Kidney (tissue), 13 donors: ENCODE measurements at regions not wholly inside any gene's neighbourhood (a gene's known extent, or its start where the extent isn't known, plus 50 kb on each side); places are given as distances from the start of the nearest gene placed in this dataset.
A peak's percentile ranks its signal among the peaks of the same experiment; 100 is the strongest.

Experiments used
- DNase-seq, 5 donors: peaks; one replicate each; pipeline ENCODE4 v3.0.0-alpha.2; 2013 to 2020
- FAIRE-seq: peaks from 2 replicates; lab custom pipeline; 2012; peaks lifted over from hg19 to GRCh38; lab: Jason Lieb, UNC
- H3K27ac ChIP-seq, 2 donors: one replicate each; pipeline ENCODE4 v1.7.0; 2013; ENCODE audit warnings: low read depth in 2 of 2, low read length in 2 of 2, inconsistent platforms in 1 of 2
- H3K27me3 ChIP-seq: one replicate; pipeline ENCODE4 v1.7.1; 2013; ENCODE audit warnings: low read length, inconsistent platforms; ENCODE audit not compliant: control insufficient read depth, insufficient read depth
- H3K36me3 ChIP-seq, 3 donors: one replicate each; pipeline versions ENCODE4 v1.7.0 to v1.7.1; 2013; ENCODE audit warnings: low read length in 3 of 3, control low read depth in 1 of 3, inconsistent platforms in 1 of 3; ENCODE audit not compliant: insufficient read depth in 3 of 3, control insufficient read depth in 2 of 3
- H3K4me1 ChIP-seq, 3 donors: one replicate each; pipeline versions ENCODE4 v1.7.0 to v1.7.1; 2013; ENCODE audit warnings: low read length in 3 of 3, inconsistent platforms in 1 of 3, low read depth in 1 of 3; ENCODE audit not compliant: control insufficient read depth in 2 of 3, insufficient read depth in 2 of 3
- H3K4me3 ChIP-seq, 3 donors: one replicate each; pipeline versions ENCODE4 v1.7.0 to v1.8.1; 2013; ENCODE audit warnings: low read length in 3 of 3, control low read depth in 1 of 3, inconsistent platforms in 1 of 3
- H3K9ac ChIP-seq, 3 donors: one replicate each; pipeline versions ENCODE4 v1.7.0 to v1.7.1; 2013; ENCODE audit warnings: low read length in 3 of 3, control low read depth in 1 of 3, inconsistent platforms in 1 of 3
- H3K9me3 ChIP-seq, 3 donors: one replicate each; pipeline versions ENCODE4 v1.7.0 to v1.7.1; 2013; ENCODE audit warnings: low read length in 3 of 3, control low read depth in 1 of 3, inconsistent platforms in 1 of 3; ENCODE audit not compliant: control insufficient read depth in 2 of 3, insufficient read depth in 1 of 3
- CTCF ChIP-seq: IDR thresholded peaks from 3 replicates; pipeline ENCODE4 v1.5.1; 2012; ENCODE audit warnings: mild to moderate bottlenecking, moderate library complexity, borderline replicate concordance; ENCODE audit not compliant: insufficient read depth; ENCODE audit errors: extremely low read depth
- intact Hi-C: fragments of 100-400 bp; cut with DNase I; formaldehyde crosslinking; loops from one replicate; pipeline ENCODE4 v1.11.1; 2022
- donor health status: control.
- donor health status: control.
- donor health status: control.
- donor health status: control.
- donor health status: control.
- donor health status: DM: yes; HTN: yes; CAD: no.
- donor health status: Normal renal cell carcinoma (clear cell type).

GRCh38 chr9:626596-626995 is 214.9 kb upstream of the DMRT1 start:
- no peaks in the 10 kb centered on the region for H3K36me3 ChIP-seq
- no peak overlapping the region for H3K9ac ChIP-seq
- no peak overlapping the region for H3K4me3 ChIP-seq
- no peaks in the 10 kb centered on the region for H3K9me3 ChIP-seq
- intact Hi-C loops = no loop called here
- H3K4me1 ChIP-seq = peaks cover 0 to 7% (median 2%) of the 10 kb centered on the region in 3 donors
- FAIRE-seq = no peak
- no peak for TF ChIP-seq CTCF
- peak in 2 of 5 donors; percentile 32 to 52 for DNase-seq
- no peak overlapping the region for H3K27ac ChIP-seq
- H3K27me3 ChIP-seq = no peaks in the 10 kb centered on the region

GRCh38 chr9:627336-627970 is 214.0 kb upstream of the DMRT1 start:
- peaks cover 0 to 5% (median 2%) of the 10 kb centered on the region in 3 donors for H3K4me1 ChIP-seq
- FAIRE-seq = no peak
- peak in 1 of 5 donors; percentile 54 for DNase-seq
- intact Hi-C loops = no loop called here
- H3K4me3 ChIP-seq = no peak overlapping the region
- H3K9ac ChIP-seq = no peak overlapping the region
- H3K27ac ChIP-seq = no peak overlapping the region
- H3K9me3 ChIP-seq = no peaks in the 10 kb centered on the region
- TF ChIP-seq CTCF = no peak
- H3K36me3 ChIP-seq = no peaks in the 10 kb centered on the region
- H3K27me3 ChIP-seq = no peaks in the 10 kb centered on the region

DNA sequence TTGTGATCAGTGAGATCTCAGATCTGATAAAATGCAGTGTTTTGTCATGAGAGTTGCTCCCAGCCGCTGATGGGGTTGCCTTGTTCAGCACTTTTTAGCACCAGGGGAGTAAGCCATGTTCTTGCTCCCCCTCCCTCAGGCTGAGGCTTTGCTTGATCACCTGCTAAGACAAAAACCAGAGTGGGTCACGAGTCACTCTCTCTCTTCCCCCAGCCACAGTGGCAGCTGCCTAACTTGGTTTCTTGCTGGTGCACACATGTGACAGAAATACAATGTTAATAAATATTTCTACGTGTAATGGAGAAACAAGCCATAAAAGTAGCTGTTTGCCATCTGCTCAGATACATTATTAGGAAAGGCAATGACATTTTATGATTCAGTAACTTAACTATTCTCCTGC is 212.4 kb upstream of the DMRT1 start:
- Histone ChIP-seq H3K4me1 (peaks cover 0 to 5% (median 2%) of the 10 kb centered on the region in 3 donors), H3K9me3 (no peaks in the 10 kb centered on the region), H3K36me3 (no peaks in the 10 kb centered on the region), H3K9ac (no peak overlapping the region), H3K27me3 (no peaks in the 10 kb centered on the region), H3K27ac (no peak overlapping the region), H3K4me3 (no peak overlapping the region)
- TF ChIP-seq CTCF = no peak
- intact Hi-C loops = no loop called here
- FAIRE-seq (no peak), DNase-seq (peak in 3 of 5 donors; percentile 20 to 38 (median 32))

DNA sequence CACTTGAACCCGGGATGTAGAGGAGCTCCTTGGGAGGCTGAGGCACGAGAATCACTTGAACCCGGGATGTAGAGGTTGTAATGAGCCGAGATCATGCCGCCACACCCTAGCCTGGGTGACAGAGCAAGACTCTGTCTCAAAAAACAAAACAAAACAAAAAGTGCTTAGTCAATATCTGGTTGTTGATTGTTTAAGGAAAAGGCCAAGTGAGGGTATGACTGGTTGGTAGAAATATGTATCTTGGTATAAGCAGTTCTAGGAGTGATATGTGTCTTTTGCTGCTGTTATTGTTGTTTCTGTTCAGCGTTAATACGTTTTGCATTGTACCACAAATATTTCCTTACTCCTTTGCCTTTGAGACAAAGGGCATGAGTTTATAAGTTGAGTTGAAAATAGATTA is 210.7 kb upstream of the DMRT1 start:
- Histone ChIP-seq H3K9me3 (no peaks in the 10 kb centered on the region), H3K4me3 (no peak overlapping the region), H3K9ac (no peak overlapping the region), H3K36me3 (no peaks in the 10 kb centered on the region), H3K4me1 (peaks cover 0 to 5% (median 2%) of the 10 kb centered on the region in 3 donors), H3K27me3 (no peaks in the 10 kb centered on the region), H3K27ac (no peak overlapping the region)
- no peak for TF ChIP-seq CTCF
- intact Hi-C loops = no loop called here
- FAIRE-seq = no peak
- DNase-seq = no peak
